MCF 10A (cell line): ENCODE measurements at regions not wholly inside any gene's neighbourhood (a gene's known extent, or its start where the extent isn't known, plus 50 kb on each side); places are given as distances from the start of the nearest gene placed in this dataset.
A peak's percentile ranks its signal among the peaks of the same experiment; 100 is the strongest.
"Not testable (repeated sequence)": the region's sequence is repeated elsewhere in the genome, so short reads cannot be mapped to it uniquely, and the experiment has no call there.

ENCODE experiments used
- BruUV-seq: library from RNA; stranded (reverse); fragments of 400-500 nt; replicated peaks from 2 replicates; lab custom pipeline; 2021; lab: Mats Ljungman, UMichigan
- CTCF ChIA-PET: fragments of 300-600 bp; sonication (Branson Sonifier 250); formaldehyde crosslinking; extraction: SDS; loops from one replicate; lab custom pipeline; 2021; ENCODE audit warnings: antibody characterized with exemption, inconsistent platforms; lab: Yijun Ruan, JAX
- POLR2A ChIA-PET: fragments of 300-600, 350-650 bp; sonication (Branson Sonifier 250); formaldehyde crosslinking; extraction: SDS; loops from one replicate; lab custom pipeline; 2020; ENCODE audit warnings: antibody characterized with exemption, inconsistent platforms; lab: Yijun Ruan, JAX
- DNase-seq: peaks from one replicate; pipeline ENCODE4 v3.0.0-alpha.2; 2018; ENCODE audit not compliant: unreplicated experiment
- H3K27ac Mint-ChIP-seq: one replicate; pipeline ENCODE4 v1.8.0; 2022; ENCODE audit warnings: mild to moderate bottlenecking, low read depth, mixed read lengths; ENCODE audit not compliant: unreplicated experiment
- H3K27me3 Mint-ChIP-seq: one replicate; pipeline ENCODE4 v1.8.0; 2022; ENCODE audit warnings: mixed read lengths; ENCODE audit not compliant: insufficient read depth, unreplicated experiment
- H3K36me3 Mint-ChIP-seq: one replicate; pipeline ENCODE4 v1.8.0; 2022; ENCODE audit warnings: mild to moderate bottlenecking, moderate library complexity, mixed read lengths; ENCODE audit not compliant: insufficient read depth, unreplicated experiment
- H3K4me1 Mint-ChIP-seq: one replicate; pipeline ENCODE4 v1.8.0; 2022; ENCODE audit warnings: mixed read lengths; ENCODE audit not compliant: insufficient read depth, unreplicated experiment
- H3K4me3 Mint-ChIP-seq: one replicate; pipeline ENCODE4 v1.8.0; 2022; ENCODE audit warnings: mild to moderate bottlenecking, moderate library complexity, mixed read lengths; ENCODE audit not compliant: unreplicated experiment
- H3K9me3 Mint-ChIP-seq: one replicate; pipeline ENCODE4 v1.8.0; 2022; ENCODE audit warnings: mixed read lengths; ENCODE audit not compliant: unreplicated experiment
- CTCF ChIP-seq: fragments of 200-600 bp; IDR thresholded peaks from one replicate; pipeline ENCODE4 v1.8.0; 2022; ENCODE audit warnings: antibody characterized with exemption, mild to moderate bottlenecking; ENCODE audit not compliant: unreplicated experiment
- intact Hi-C: fragments of 100-400 bp; cut with micrococcal nuclease; formaldehyde crosslinking; loops from 2 replicates; pipeline ENCODE4 v1.14.1; 2022

GRCh38 chr6:66508433-66508832 is 801.4 kb upstream of the EYS start:
- Mint-ChIP-seq H3K36me3 (no peaks in the 10 kb centered on the region), H3K4me1 (peaks cover 5% of the 10 kb centered on the region), H3K27ac (no peak overlapping the region), H3K27me3 (no peaks in the 10 kb centered on the region), H3K9me3 (peaks cover 18% of the 10 kb centered on the region), H3K4me3 (no peak overlapping the region)
- BruUV-seq = no TSS peak
- intact Hi-C loops = no loop called here
- POLR2A ChIA-PET = no interaction called here
- TF ChIP-seq CTCF = no peak
- DNase-seq = no peak
- CTCF ChIA-PET = interaction anchor here (0.6 to 0.7 kb wide), 2 partner anchors 12 to 381 kb away, joined by 3 to 4 read pairs; no protein-coding TSS in a partner anchor

GRCh38 chr6:66499851-66500250 is 792.8 kb upstream of the EYS start:
- Mint-ChIP-seq H3K27me3 (no peaks in the 10 kb centered on the region), H3K4me3 (no peak overlapping the region), H3K27ac (no peak overlapping the region), H3K4me1 (no peaks in the 10 kb centered on the region), H3K9me3 (no peaks in the 10 kb centered on the region), H3K36me3 (peaks cover 7% of the 10 kb centered on the region)
- intact Hi-C loops = no loop called here
- BruUV-seq = no TSS peak
- ChIA-PET POLR2A (no interaction called here), CTCF (no interaction called here)
- no peak for DNase-seq
- TF ChIP-seq CTCF = no peak

GRCh38 chr6:66496659-66497058 is 789.6 kb upstream of the EYS start:
- Mint-ChIP-seq H3K36me3 (peaks cover 7% of the 10 kb centered on the region), H3K4me1 (no peaks in the 10 kb centered on the region), H3K27ac (no peak overlapping the region), H3K9me3 (no peaks in the 10 kb centered on the region), H3K4me3 (no peak overlapping the region), H3K27me3 (no peaks in the 10 kb centered on the region)
- no TSS peak for BruUV-seq
- POLR2A ChIA-PET = no interaction called here
- CTCF ChIA-PET = interaction anchor here (0.7 to 2.2 kb wide), 10 partner anchors 9 to 850 kb away, joined by 3 to 10 read pairs (median 3); no protein-coding TSS in a partner anchor
- TF ChIP-seq CTCF = peak; percentile 44
- intact Hi-C loops = no loop called here
- DNase-seq = peak; percentile 51

- H3K36me3 Mint-ChIP-seq, CTCF ChIA-PET, BruUV-seq, H3K27ac Mint-ChIP-seq, H3K4me1 Mint-ChIP-seq, H3K27me3 Mint-ChIP-seq, DNase-seq, H3K4me3 Mint-ChIP-seq, intact Hi-C loops, H3K9me3 Mint-ChIP-seq: not testable (repeated sequence)
- POLR2A ChIA-PET = interaction anchor here (0.7 kb wide), 1 partner anchor 921 kb away, joined by 3 read pairs; no protein-coding TSS in a partner anchor
These were observed 787.6 kb upstream of the EYS start for GRCh38 chr6:66494643-66495042.
